ENCODE measurements at regions not wholly inside any gene's neighbourhood (a gene's known extent, or its start where the extent isn't known, plus 50 kb on each side); places are given as distances from the start of the nearest gene placed in this dataset.
"Not testable (repeated sequence)": the region's sequence is repeated elsewhere in the genome, so short reads cannot be mapped to it uniquely, and the experiment has no call there.

GRCh38 chr15:66633938-66634250, 68.1 kb upstream of the LCTL start:
- TF ChIP-seq, protein P1, sequence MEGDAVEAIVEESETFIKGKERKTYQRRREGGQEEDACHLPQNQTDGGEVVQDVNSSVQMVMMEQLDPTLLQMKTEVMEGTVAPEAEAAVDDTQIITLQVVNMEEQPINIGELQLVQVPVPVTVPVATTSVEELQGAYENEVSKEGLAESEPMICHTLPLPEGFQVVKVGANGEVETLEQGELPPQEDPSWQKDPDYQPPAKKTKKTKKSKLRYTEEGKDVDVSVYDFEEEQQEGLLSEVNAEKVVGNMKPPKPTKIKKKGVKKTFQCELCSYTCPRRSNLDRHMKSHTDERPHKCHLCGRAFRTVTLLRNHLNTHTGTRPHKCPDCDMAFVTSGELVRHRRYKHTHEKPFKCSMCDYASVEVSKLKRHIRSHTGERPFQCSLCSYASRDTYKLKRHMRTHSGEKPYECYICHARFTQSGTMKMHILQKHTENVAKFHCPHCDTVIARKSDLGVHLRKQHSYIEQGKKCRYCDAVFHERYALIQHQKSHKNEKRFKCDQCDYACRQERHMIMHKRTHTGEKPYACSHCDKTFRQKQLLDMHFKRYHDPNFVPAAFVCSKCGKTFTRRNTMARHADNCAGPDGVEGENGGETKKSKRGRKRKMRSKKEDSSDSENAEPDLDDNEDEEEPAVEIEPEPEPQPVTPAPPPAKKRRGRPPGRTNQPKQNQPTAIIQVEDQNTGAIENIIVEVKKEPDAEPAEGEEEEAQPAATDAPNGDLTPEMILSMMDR (IDR thresholded peaks at IDR 0.05; ENCODE audit: low read depth, low read length, missing control alignments), result no peak
- no peak overlapping the region for H3K4me3 ChIP-seq (ENCODE audit: low read depth, low read length)
- H3K27ac ChIP-seq, result no peak overlapping the region
- no peaks in the 10 kb centered on the region for H3K27me3 ChIP-seq (replicated peaks)
- in situ Hi-C loops (cut with HindIII; ENCODE audit: low pct_ligation_motif_present, low sequenced_read_pairs), result no loop called here
- no peak for DNase-seq
- no peaks in the 10 kb centered on the region for H3K36me3 ChIP-seq (replicated peaks)

- Histone ChIP-seq H3K36me3 (replicated peaks) (no peaks in the 10 kb centered on the region), H3K27ac (no peak overlapping the region), H3K4me3 (ENCODE audit: low read depth, low read length) (no peak overlapping the region), H3K27me3 (replicated peaks) (no peaks in the 10 kb centered on the region)
- TF ChIP-seq, protein P1 (IDR thresholded peaks at IDR 0.05; ENCODE audit: low read depth, low read length, missing control alignments), result no peak
- in situ Hi-C loops (cut with HindIII; ENCODE audit: low pct_ligation_motif_present, low sequenced_read_pairs), result no loop called here
- DNase-seq, result no peak
Observed at GRCh38 chr15:66634540-66634939, 67.5 kb upstream of the SMAD6 start.

DNA sequence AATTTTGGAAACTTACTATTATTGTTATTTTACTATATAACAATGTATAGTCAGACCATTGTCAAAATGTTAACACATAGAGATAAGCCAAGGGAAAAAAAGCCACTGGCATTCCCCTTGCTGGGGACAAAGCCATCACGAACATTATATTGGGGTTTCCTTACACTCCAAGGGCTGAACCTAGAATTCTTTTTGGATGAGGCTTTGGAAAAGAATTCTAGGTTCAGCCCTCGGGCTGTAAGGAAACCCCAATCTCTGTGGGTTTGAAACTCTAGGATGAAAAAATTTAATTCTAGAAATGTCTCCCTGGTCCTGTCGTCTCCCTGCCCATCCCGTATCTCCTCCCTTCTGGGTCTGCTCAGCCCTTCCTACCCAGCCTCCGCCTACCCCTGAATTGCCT, 67.0 kb upstream of the SMAD6 start:
- in situ Hi-C loops (cut with HindIII; ENCODE audit: low pct_ligation_motif_present, low sequenced_read_pairs), result no loop called here
- Histone ChIP-seq H3K27ac (no peak overlapping the region), H3K36me3 (replicated peaks) (no peaks in the 10 kb centered on the region), H3K27me3 (replicated peaks) (no peaks in the 10 kb centered on the region), H3K4me3 (ENCODE audit: low read depth, low read length) (no peak overlapping the region)
- TF ChIP-seq, protein P1 (IDR thresholded peaks at IDR 0.05; ENCODE audit: low read depth, low read length, missing control alignments), result no peak
- no peak for DNase-seq

DNA sequence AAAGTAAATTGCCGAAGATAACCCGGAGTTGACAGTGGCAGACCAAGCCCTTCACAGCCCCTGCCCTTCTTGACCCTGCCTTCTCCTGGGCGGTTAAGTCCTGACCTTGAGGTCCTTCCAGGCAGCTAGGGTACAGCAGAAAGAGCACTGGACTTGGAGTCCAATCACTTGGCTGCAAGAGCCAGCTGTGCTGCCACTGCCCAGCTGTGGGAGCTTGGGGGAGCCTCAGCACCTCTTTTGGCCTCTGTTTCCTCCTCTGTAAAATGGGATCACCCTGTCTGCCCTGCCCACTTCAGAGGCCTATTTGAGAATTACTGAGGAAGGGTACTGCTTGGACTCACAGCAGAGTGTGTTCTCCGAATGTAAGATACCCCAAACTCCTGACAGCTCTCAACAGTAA, 66.2 kb upstream of the SMAD6 start:
- no peak for DNase-seq
- no peaks in the 10 kb centered on the region for H3K27me3 ChIP-seq (replicated peaks)
- no peak overlapping the region for H3K4me3 ChIP-seq (ENCODE audit: low read depth, low read length)
- in situ Hi-C loops (cut with HindIII; ENCODE audit: low pct_ligation_motif_present, low sequenced_read_pairs), result no loop called here
- no peaks in the 10 kb centered on the region for H3K36me3 ChIP-seq (replicated peaks)
- no peak overlapping the region for H3K27ac ChIP-seq
- TF ChIP-seq, protein P1 (IDR thresholded peaks at IDR 0.05; ENCODE audit: low read depth, low read length, missing control alignments), result no peak

GRCh38 chr15:66637044-66637443, 65.0 kb upstream of the SMAD6 start:
- H3K27me3 ChIP-seq (replicated peaks); DNase-seq; H3K4me3 ChIP-seq (ENCODE audit: low read depth, low read length); H3K27ac ChIP-seq; in situ Hi-C loops (cut with HindIII; ENCODE audit: low pct_ligation_motif_present, low sequenced_read_pairs); H3K36me3 ChIP-seq (replicated peaks): not testable (repeated sequence)

- no peak overlapping the region for H3K4me3 ChIP-seq (ENCODE audit: low read depth, low read length)
- no peak for DNase-seq
- no peak overlapping the region for H3K27ac ChIP-seq
- no peaks in the 10 kb centered on the region for H3K36me3 ChIP-seq (replicated peaks)
- no peaks in the 10 kb centered on the region for H3K27me3 ChIP-seq (replicated peaks)
- in situ Hi-C loops (cut with HindIII; ENCODE audit: low pct_ligation_motif_present, low sequenced_read_pairs), result no loop called here
- TF ChIP-seq, protein P1 (IDR thresholded peaks at IDR 0.05; ENCODE audit: low read depth, low read length, missing control alignments), result no peak
Observed at GRCh38 chr15:66638377-66638776, 63.7 kb upstream of the SMAD6 start.

All from brain microvascular endothelial cell (primary cell).